CD1c-positive myeloid dendritic cell (primary cell): ENCODE measurements at regions not wholly inside any gene's neighbourhood (a gene's known extent, or its start where the extent isn't known, plus 50 kb on each side); places are given as distances from the start of the nearest gene placed in this dataset.
"Not testable (repeated sequence)": the region's sequence is repeated elsewhere in the genome, so short reads cannot be mapped to it uniquely, and the experiment has no call there.

Experiments used
- DNase-seq: peaks from one replicate; pipeline ENCODE4 v3.0.0-alpha.2; 2016; ENCODE audit errors: extremely low spot score

- DNase-seq: no peak
Measured at GRCh38 chr10:129063212-129063611, 403.8 kb upstream of the MGMT start.

- no peak for DNase-seq
Measured at GRCh38 chr10:129063877-129064276, 403.2 kb upstream of the MGMT start.

DNA sequence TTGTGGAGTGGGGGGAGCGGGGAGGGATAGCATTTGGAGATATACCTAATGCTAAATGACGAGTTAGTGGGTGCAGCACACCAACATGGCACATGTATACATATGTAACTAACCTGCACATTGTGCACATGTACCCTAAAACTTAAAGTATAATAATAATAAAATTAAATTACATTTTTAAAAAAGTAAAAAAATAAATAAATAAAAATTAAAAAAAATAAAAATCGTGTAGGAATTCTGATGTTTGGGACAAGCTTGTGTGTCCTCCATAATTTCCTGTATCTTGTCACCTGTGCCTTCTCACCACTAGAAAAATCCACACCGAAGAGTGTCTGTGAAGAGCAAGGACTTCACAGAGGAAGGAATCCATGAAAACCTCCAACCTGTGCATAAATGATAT, 400.5 kb upstream of the MGMT start:
- DNase-seq: not testable (repeated sequence)

DNA sequence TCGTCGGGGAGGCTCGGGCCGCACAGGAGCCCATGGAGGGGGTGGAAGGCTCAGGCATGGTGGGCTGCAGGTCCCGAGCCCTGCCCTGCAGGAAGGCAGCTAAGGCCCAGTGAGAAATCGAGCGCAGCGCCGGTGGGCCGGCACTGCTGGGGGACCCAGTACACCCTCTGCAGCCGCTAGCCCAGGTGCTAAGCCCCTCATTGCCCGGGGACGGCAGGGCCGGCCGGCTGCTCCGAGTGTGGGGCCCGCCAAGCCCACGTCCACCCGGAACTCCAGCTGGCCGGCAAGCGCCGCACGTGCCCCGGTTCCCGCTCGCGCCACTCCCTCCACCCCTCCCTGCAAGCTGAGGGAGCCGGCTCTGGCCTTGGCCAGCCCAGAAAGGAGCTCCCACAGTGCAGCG, 395.6 kb upstream of the MGMT start:
- not testable (repeated sequence) for DNase-seq

GRCh38 chr10:129074939-129075338, 392.1 kb upstream of the MGMT start:
- DNase-seq: no peak

- no peak for DNase-seq
Measured at GRCh38 chr10:129075508-129075907, 391.5 kb upstream of the MGMT start.

DNA sequence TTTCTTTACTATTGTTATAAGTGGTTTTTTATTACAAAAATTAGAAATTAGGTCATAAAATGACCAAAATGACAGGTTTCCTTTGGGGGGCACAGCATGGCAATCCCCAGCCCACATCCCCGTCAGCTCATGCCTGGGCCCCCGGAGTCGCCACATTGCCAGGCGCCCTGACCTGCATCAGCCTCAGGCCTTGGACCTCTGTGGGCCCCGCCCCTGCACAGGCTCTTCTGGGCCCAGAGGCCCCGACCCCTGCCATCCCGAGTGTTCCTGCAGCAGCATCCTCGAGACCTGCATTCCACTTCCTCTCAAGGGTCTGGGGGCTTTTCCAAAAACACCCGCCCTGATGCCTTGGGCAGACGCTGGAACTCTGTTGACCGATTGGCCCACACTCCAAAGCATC, 391.1 kb upstream of the MGMT start:
- no peak for DNase-seq

- DNase-seq: no peak
Measured at GRCh38 chr10:129078346-129078745, 388.7 kb upstream of the MGMT start.

DNA sequence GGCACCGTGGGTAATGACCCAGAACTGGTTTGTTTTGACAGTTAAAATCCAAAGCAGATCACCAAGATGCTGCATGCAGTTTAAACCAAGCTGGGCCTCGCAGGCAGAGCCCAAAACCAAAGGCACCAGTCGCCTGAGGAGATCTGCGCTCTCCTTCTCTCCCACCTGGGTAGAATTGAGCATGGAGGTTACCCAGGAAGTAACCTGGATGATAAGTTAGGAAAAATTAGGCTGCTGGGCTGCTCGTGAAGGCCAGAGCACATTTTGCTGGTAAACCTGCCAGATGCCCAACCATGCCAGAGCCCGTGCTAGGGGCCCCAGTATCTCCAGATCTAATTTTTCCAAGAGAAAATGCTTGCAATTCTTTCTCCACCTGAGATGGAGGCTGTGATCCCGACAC, 388.3 kb upstream of the MGMT start:
- DNase-seq: no peak

DNA sequence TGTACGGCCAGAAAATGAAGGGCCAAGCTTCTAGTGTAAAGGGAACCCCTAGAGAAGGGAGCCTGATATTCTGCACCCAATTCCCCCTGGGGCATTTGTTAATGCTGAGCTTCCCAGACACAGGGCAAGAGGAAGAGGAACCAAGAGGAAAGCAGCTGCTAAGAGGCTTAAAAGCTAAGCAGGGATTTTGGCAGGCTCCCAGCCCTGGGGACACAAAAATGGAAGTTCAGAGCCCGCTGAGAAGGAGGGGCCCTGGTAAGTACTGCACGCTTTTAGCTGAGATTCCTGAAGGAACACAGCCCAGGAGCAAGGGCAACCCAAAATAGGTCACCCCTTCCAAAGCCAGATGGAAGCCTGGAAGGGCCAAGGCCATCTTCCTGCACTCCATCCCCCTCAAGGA, 387.3 kb upstream of the MGMT start:
- no peak for DNase-seq

DNA sequence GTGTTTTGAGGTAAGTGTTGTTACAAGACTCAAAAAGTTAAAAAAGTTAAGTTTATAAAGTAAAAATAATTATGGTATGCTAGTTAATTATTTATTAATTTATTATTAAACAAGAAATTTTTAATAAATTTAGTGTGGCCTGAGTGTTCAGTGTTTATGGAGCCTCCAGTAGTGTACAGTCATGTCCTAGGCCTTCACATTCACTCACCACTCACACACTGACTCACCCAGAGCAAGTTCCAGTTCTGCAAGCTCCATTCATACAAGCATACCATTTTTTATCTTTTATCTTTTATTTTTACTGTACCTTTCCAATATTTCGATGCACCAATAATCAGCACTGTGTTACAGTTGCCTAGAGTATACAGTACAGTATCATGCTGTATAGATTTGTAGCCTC, 381.2 kb upstream of the MGMT start:
- no peak for DNase-seq

GRCh38 chr10:129089341-129089740, 377.7 kb upstream of the MGMT start:
- no peak for DNase-seq

DNA sequence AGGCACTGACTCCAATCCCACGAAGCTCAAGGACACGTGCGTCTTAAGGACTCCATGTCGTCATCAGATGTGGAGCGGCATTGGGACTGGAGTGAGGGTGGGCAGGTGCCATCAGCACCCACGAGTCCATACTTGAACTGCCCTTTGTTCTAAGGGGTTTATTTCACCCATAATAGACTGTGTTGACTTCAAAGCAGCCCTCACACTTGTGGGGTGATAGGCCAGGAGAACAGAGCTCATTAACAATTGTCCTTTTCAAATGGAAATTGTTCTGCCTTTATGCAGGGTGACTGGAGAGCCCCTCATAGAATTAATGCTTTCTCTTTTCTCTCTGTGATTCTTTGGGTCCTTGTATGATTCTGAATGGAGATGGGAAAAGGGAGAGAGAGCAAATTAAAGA, 376.9 kb upstream of the MGMT start:
- DNase-seq: no peak

DNA sequence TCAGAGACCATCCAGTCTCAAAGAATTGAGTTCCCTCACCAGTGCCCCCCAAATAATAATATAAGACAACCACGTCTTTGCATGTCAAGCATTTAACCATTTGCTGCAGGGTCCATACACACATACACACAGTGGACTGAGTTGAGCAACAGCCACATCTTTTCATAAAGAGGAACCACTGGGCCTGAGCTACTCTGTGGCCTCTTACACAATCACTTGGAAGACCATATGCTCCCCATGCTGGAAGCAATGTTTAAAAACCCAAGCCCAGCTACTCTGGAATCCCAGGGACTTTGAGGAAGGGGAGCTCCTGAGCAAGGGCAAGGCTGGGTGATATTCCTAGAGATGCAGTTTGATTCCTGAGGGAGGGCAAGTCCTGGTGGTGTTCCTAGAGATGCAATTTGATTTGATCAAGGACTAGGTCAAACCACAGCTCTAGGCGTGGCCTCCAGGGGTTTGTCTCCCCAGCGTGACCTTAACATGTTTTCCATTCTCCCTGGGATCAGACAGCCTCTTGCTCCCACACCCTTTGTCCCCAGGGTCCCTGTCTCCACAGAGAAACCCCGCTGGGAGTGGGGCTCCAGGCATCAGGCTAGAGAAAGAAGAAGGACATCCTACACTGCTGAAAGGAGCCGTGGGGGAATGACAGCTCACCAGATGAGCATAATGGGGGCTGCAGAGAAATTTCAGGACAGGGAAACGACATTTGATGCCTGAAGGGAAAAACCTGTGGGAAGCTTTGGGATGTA, 376.2 kb upstream of the MGMT start:
- peak; percentile 25 for DNase-seq

- no peak for DNase-seq
Measured at GRCh38 chr10:129093641-129094040, 373.4 kb upstream of the MGMT start.

GRCh38 chr10:129094233-129094632, 372.8 kb upstream of the MGMT start:
- no peak for DNase-seq

DNA sequence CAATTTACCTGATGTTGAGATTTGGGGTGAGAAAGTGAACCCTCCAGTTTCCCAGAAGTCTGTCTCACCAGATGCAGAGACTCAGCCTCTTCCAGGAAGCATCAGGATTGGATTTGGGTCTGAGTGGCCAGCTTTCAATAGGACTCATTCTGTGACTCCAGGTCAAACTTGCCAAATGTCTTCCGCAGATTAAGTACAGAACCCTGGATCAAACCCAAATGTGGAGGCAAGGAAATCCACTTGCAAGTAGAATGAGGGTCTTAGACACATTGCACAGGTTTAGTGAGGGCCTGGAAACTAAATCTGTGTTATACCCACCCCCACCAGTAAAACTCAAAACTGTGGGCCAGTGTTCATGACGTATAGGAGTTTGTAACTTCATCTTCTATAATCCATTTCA, 372.2 kb upstream of the MGMT start:
- DNase-seq: no peak

DNA sequence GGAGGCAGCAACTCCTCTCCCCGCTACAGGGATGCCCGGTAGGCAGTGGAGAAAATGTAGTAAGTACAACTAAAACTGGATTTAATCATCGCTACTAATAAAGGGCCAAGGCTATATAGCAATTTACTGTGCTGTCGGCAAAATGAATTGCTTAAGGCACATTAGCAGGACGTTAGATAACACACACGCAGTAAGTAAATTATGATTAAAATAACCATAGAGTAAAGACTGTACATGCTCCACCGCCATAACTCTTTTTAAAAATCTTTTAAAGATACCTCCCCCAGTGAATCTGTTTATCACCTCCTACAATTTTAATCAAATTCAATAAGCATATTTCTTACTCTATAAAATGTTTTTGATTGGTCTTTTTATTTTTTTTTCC, 371.4 kb upstream of the MGMT start:
- no peak for DNase-seq

- DNase-seq: no peak
Measured at GRCh38 chr10:129096065-129096984, 370.7 kb upstream of the MGMT start.

DNA sequence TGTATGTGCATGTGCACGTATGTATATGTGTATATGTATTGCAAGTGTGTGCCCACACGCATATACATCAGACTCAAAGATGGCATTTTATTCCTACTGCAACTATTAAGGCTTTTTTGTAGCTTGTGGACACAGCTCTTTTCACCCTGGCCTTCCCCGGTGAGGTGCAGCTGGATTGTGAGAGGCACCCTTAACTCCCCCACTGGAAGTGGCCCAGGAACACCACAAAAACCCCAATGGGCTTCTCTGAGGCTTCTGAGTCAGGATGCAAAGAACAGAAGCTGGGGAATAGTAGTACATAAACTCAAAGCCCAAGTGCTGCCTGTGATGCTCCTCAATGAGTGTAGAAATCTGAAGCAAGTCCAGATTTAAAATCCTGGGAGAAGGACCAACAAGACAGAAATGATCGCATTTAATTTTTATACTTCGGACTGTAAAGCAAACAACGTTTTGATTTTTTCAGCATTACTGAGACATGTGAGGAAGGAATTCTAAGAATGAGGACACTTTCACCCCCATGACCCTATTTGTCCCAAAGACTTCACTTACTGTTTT, 369.2 kb upstream of the MGMT start:
- no peak for DNase-seq

DNA sequence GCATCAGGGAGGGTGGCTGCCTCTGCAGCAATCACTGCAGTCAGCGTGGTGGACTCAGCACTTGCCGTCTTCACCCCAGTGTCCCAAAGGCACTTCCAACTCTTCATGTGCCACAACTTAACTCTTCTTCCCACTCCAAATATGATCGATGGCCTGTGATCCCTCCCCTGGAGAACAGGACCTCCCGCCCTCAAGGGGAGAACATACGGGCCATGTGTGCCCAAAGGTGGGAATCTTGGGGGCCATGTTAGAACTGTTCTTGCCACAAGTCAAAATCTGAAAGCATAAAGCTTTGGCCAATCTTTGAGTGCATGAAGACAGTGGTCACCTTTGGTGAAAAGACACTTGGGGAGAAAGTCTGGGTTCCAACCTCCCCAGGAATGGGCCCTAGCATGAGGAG, 368.5 kb upstream of the MGMT start:
- DNase-seq: no peak

DNA sequence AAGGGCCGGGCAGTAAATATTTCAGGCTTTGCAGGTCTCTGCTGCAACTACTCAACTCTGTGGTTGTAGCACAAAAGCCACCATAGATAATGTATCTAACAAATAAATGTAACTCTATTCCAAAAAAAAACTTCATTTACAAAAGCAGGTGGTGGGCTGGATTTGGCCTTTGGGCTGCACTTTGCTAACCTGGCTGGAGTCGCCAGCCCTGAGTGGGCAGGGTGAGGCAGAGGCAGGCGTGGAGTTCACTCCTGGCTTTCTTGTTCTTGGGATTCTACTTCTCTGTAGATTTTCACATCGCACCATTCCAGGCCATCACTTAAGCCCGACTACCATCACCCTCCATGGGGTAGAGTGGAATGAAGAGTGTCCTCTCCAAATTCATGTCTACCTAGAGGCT, 367.6 kb upstream of the MGMT start:
- DNase-seq: no peak

- DNase-seq: no peak
Measured at GRCh38 chr10:129099992-129100391, 367.0 kb upstream of the MGMT start.
